MM.1S (cell line): ENCODE measurements at regions not wholly inside any gene's neighbourhood (a gene's known extent, or its start where the extent isn't known, plus 50 kb on each side); places are given as distances from the start of the nearest gene placed in this dataset.

Source experiments
- DNase-seq: peaks from one replicate; pipeline ENCODE4 v3.0.0-alpha.2; 2015
- H2AFZ ChIP-seq: fragments of 300-600 bp; sonication (generic); 2 replicates; pipeline ENCODE4 v1.6.0; 2016; ENCODE audit warnings: antibody characterized with exemption, low read length
- H3F3A ChIP-seq: fragments of 300-600 bp; sonication (generic); 2 replicates; pipeline ENCODE4 v1.6.1; 2016; ENCODE audit warnings: mild to moderate bottlenecking, antibody characterized with exemption, low read length, moderate library complexity, mixed read lengths; ENCODE audit not compliant: insufficient read depth
- H3K27ac ChIP-seq: fragments of 300-600 bp; sonication (generic); 2 replicates; pipeline ENCODE4 v1.5.1; 2016; ENCODE audit warnings: mild to moderate bottlenecking, low read length
- H3K27me3 ChIP-seq: fragments of 300-600 bp; sonication (generic); replicated peaks from 2 replicates; pipeline ENCODE4 v1.6.0; 2016; ENCODE audit warnings: low read length; ENCODE audit not compliant: insufficient read depth
- H3K36me3 ChIP-seq: fragments of 300-600 bp; sonication (generic); replicated peaks from 2 replicates; pipeline ENCODE4 v1.6.1; 2016; ENCODE audit warnings: mild to moderate bottlenecking, low read length, mixed read lengths; ENCODE audit not compliant: insufficient read depth
- H3K4me1 ChIP-seq: fragments of 300-600 bp; sonication (generic); 2 replicates; pipeline ENCODE4 v1.6.1; 2016; ENCODE audit warnings: low read length, mixed read lengths
- H3K4me2 ChIP-seq: fragments of 300-600 bp; sonication (generic); 2 replicates; pipeline ENCODE4 v1.6.0; 2016; ENCODE audit warnings: low read depth, low read length
- H3K4me3 ChIP-seq: fragments of 300-600 bp; sonication (generic); 2 replicates; pipeline ENCODE4 v1.5.1; 2016; ENCODE audit warnings: low read length, mixed read lengths
- H3K79me2 ChIP-seq: fragments of 300-600 bp; sonication (generic); 2 replicates; pipeline ENCODE4 v1.6.1; 2016; ENCODE audit warnings: mixed run types, low read length, mixed read lengths
- H3K9ac ChIP-seq: fragments of 300-600 bp; sonication (generic); 2 replicates; pipeline ENCODE4 v1.6.1; 2016; ENCODE audit warnings: low read length, mixed read lengths
- H3K9me2 ChIP-seq: fragments of 300-600 bp; sonication (generic); replicated peaks from 2 replicates; pipeline ENCODE4 v1.6.1; 2016; ENCODE audit warnings: mild to moderate bottlenecking, low read length, mixed read lengths; ENCODE audit not compliant: insufficient read depth
- H3K9me3 ChIP-seq: fragments of 300-600 bp; sonication (generic); replicated peaks from 2 replicates; pipeline ENCODE4 v1.6.1; 2016; ENCODE audit warnings: mild to moderate bottlenecking, low read length, mixed read lengths; ENCODE audit not compliant: insufficient read depth
- H4K20me1 ChIP-seq: fragments of 300-600 bp; sonication (generic); 2 replicates; pipeline ENCODE4 v1.6.1; 2016; ENCODE audit warnings: mild to moderate bottlenecking, low read length, moderate library complexity, mixed read lengths; ENCODE audit not compliant: insufficient read depth
- EZH2 ChIP-seq: fragments of 300-600 bp; sonication (generic); optimal IDR thresholded peaks from 2 replicates; pipeline ENCODE3; 2017; ENCODE audit warnings: low read depth, mild to moderate bottlenecking, antibody characterized with exemption, low read length, mixed read lengths
- EZH2phosphoT487 ChIP-seq: fragments of 300-600 bp; sonication (generic); IDR thresholded peaks from 2 replicates; pipeline ENCODE4 v1.6.1; 2018; ENCODE audit warnings: antibody characterized with exemption, low read length
- TF ChIP-seq, protein P1 (sequence below): fragments of 300-600 bp; sonication (generic); IDR thresholded peaks from 2 replicates; pipeline ENCODE4 v1.5.1; 2016; ENCODE audit warnings: antibody characterized with exemption, low read length, mixed read lengths

DNA sequence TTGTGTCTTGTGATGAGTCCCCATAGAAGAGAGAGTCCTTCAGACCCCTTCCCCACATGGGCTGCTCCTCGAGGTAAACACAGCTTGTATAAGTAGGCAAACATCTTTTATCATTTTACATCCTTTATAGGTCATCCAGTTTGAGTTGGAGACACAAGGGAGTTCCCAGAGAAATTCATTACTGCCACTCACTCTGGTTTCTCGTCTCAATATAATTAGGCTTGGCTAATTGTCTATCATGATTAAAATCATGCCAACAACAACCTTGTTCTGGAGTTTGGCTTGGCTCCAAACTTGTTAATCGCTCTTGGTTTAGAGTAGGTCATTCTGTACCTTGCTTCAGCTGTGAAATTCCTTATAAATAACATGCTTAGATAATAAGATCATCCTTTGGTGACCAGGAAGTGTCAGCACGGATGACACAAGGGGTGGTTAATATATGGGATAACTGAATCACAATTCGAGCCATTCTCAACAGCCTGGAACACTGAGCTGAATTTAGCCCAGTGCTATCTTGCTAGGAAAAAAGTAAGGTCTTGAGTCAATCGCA is 70.7 kb upstream of the DAB1 start:
- Histone ChIP-seq H3K4me3 (no peak overlapping the region), H3F3A (no peaks in the 10 kb centered on the region), H3K36me3 (no peaks in the 10 kb centered on the region), H3K27ac (no peak overlapping the region), H3K27me3 (no peaks in the 10 kb centered on the region), H3K9me2 (no peaks in the 10 kb centered on the region), H2AFZ (no peak overlapping the region), H3K79me2 (no peaks in the 10 kb centered on the region), H4K20me1 (no peaks in the 10 kb centered on the region), H3K4me1 (no peaks in the 10 kb centered on the region), H3K9me3 (no peaks in the 10 kb centered on the region), H3K4me2 (no peak overlapping the region), H3K9ac (no peak overlapping the region)
- DNase-seq = no peak
- TF ChIP-seq EZH2 (no peak), EZH2phosphoT487 (no peak)
- TF ChIP-seq, protein P1, sequence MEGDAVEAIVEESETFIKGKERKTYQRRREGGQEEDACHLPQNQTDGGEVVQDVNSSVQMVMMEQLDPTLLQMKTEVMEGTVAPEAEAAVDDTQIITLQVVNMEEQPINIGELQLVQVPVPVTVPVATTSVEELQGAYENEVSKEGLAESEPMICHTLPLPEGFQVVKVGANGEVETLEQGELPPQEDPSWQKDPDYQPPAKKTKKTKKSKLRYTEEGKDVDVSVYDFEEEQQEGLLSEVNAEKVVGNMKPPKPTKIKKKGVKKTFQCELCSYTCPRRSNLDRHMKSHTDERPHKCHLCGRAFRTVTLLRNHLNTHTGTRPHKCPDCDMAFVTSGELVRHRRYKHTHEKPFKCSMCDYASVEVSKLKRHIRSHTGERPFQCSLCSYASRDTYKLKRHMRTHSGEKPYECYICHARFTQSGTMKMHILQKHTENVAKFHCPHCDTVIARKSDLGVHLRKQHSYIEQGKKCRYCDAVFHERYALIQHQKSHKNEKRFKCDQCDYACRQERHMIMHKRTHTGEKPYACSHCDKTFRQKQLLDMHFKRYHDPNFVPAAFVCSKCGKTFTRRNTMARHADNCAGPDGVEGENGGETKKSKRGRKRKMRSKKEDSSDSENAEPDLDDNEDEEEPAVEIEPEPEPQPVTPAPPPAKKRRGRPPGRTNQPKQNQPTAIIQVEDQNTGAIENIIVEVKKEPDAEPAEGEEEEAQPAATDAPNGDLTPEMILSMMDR = no peak

DNA sequence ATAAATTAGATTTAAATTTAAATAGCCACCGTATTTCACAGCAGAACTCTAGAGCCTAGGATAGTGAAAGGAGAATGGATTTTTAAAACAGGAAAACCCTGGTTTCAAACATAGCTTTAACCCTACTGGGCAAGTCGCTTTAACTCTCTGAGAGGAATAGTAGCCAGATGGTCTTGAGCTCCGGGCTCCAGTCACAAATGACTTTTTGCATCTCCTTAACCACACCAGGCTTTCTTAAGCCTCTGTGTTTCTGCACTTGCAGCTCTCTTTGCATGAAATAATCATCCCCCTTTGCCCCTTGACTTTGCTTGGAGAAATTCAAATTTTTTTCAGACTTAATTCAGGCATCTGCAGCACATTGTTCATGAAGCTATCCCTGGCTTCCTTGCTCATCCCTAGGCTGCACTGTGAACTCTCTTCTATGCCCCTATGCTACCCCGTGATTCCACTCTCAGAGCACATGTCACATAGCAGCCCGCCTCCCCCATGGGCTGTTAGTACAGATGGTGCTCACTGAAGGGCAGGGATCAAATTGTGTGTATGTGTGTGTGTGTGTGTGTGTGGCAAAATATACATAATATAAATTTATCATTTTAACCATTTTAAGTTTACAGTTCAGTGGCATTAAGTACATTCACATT is 68.8 kb upstream of the DAB1 start:
- Histone ChIP-seq H3K36me3 (no peaks in the 10 kb centered on the region), H3F3A (no peaks in the 10 kb centered on the region), H2AFZ (no peak overlapping the region), H3K4me2 (no peak overlapping the region), H3K9me3 (no peaks in the 10 kb centered on the region), H3K9me2 (no peaks in the 10 kb centered on the region), H4K20me1 (no peaks in the 10 kb centered on the region), H3K27ac (no peak overlapping the region), H3K9ac (no peak overlapping the region), H3K4me1 (no peaks in the 10 kb centered on the region), H3K27me3 (no peaks in the 10 kb centered on the region), H3K4me3 (no peak overlapping the region), H3K79me2 (no peaks in the 10 kb centered on the region)
- DNase-seq = no peak
- no peak for TF ChIP-seq EZH2phosphoT487
- no peak for TF ChIP-seq EZH2
- TF ChIP-seq, protein P1 = no peak

GRCh38 chr1:57489358-57490036 is 65.6 kb upstream of the DAB1 start:
- no peak for DNase-seq
- H3K27ac ChIP-seq = no peak overlapping the region
- no peak overlapping the region for H3K9ac ChIP-seq

More at GRCh38 chr1:57489358-57490036, 65.6 kb upstream of the DAB1 start:
- Histone ChIP-seq H4K20me1 (no peaks in the 10 kb centered on the region), H2AFZ (no peak overlapping the region), H3K4me1 (no peaks in the 10 kb centered on the region), H3K9me3 (no peaks in the 10 kb centered on the region), H3K27me3 (no peaks in the 10 kb centered on the region), H3K79me2 (no peaks in the 10 kb centered on the region), H3F3A (no peaks in the 10 kb centered on the region), H3K4me3 (no peak overlapping the region), H3K9me2 (no peaks in the 10 kb centered on the region), H3K4me2 (no peak overlapping the region), H3K36me3 (no peaks in the 10 kb centered on the region)
- TF ChIP-seq EZH2 = no peak
- TF ChIP-seq, protein P1 = no peak
- TF ChIP-seq EZH2phosphoT487 = no peak
